HG03280 (cell line): ENCODE measurements at regions not wholly inside any gene's neighbourhood (a gene's known extent, or its start where the extent isn't known, plus 50 kb on each side); places are given as distances from the start of the nearest gene placed in this dataset.

ENCODE experiments used
- ATAC-seq: cut with Tn5 transposase; IDR thresholded peaks from one replicate; pipeline ENCODE4 v1.9.1; 2021; ENCODE audit warnings: mild to moderate bottlenecking, moderate library complexity; ENCODE audit not compliant: unreplicated experiment

- no peak for ATAC-seq
These were observed 59.6 kb upstream of the FRMD4B start for GRCh38 chr3:69445498-69445897.

- ATAC-seq, result no peak
These were observed 59.1 kb upstream of the FRMD4B start for GRCh38 chr3:69445024-69445423.

GRCh38 chr3:69443457-69443920 lies 57.6 kb upstream of the FRMD4B start:
- no peak for ATAC-seq

- no peak for ATAC-seq
These were observed 57.0 kb upstream of the FRMD4B start for GRCh38 chr3:69442771-69443311.

- no peak for ATAC-seq
These were observed 55.8 kb upstream of the FRMD4B start for GRCh38 chr3:69441732-69442131.

- ATAC-seq, result no peak
These were observed 55.2 kb upstream of the FRMD4B start for GRCh38 chr3:69441040-69441439.

GRCh38 chr3:69439643-69440270 lies 53.9 kb upstream of the FRMD4B start:
- no peak for ATAC-seq

- ATAC-seq, result no peak
These were observed 52.6 kb upstream of the FRMD4B start for GRCh38 chr3:69438476-69438875.

GRCh38 chr3:69435274-69436265 lies 49.7 kb upstream of the FRMD4B start:
- peak; percentile 37 for ATAC-seq
